GM12891 (cell line): ENCODE measurements at regions not wholly inside any gene's neighbourhood (a gene's known extent, or its start where the extent isn't known, plus 50 kb on each side); places are given as distances from the start of the nearest gene placed in this dataset.

Experiments
- DNase-seq: peaks from one replicate; pipeline ENCODE4 v3.0.0; 2011; ENCODE audit warnings: low spot score; ENCODE audit not compliant: insufficient read length
- FAIRE-seq: peaks from 2 replicates; lab custom pipeline; 2011; peaks lifted over from hg19 to GRCh38; lab: Jason Lieb, UNC
- PAX5 ChIP-seq: IDR thresholded peaks from 2 replicates; pipeline ENCODE4 v1.6.1; 2011; ENCODE audit warnings: low read length, moderate library complexity, mild to moderate bottlenecking; ENCODE audit not compliant: insufficient read depth, severe bottlenecking
- POLR2A ChIP-seq: IDR thresholded peaks from 2 replicates; pipeline ENCODE4 v1.6.1; 2011; ENCODE audit warnings: low read depth, low read length, control low read depth
- POLR2AphosphoS5 ChIP-seq: IDR thresholded peaks from 2 replicates; pipeline ENCODE4 v1.6.1; 2011; ENCODE audit warnings: low read depth, low read length, control low read depth
- POU2F2 ChIP-seq: IDR thresholded peaks from 2 replicates; pipeline ENCODE4 v1.6.1; 2011; ENCODE audit warnings: low read depth, mild to moderate bottlenecking, control low read depth, low read length, moderate library complexity
- SPI1 ChIP-seq: IDR thresholded peaks from 2 replicates; pipeline ENCODE4 v1.6.1; 2011; ENCODE audit warnings: low read depth, low read length, control low read depth
- TAF1 ChIP-seq: IDR thresholded peaks from 2 replicates; pipeline ENCODE4 v1.6.1; 2011; ENCODE audit warnings: low read depth, low read length, control low read depth

DNA sequence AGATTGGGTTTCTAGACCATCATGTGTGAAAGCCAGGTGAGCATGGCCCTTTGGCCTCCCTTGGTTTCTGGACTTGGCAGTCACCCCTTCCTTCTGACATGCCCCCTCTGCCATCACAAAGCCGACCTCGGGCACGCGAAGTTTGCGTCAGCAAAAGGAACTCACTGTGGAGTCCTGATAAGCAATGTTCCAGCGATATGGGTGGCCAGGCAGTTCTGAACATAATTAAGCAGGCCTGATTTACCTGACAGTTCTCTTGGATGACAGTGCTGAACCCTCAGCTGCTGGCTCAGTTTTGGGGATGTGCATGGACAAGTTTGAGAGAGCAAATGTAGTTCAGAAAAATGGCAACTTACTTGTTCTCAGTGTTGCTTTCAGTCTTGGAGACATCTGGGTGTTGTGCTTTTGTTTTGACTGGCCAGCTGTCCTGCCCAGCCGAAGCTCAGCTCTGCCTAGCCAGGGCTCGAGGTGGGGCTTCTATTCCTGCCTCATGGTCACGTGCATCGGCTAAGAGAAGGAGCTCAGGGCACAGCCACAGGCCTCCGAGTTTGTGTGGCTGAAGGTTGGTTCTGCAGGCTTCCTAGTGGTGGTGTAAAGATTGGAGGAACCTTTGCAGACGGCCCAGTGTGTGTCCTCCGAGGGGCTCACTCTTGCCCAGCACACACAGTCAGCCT is 78.3 kb downstream of the CLDN34 start:
- TF ChIP-seq PAX5 (no peak), TAF1 (no peak), POLR2A (no peak), POU2F2 (no peak), SPI1 (no peak), POLR2AphosphoS5 (no peak)
- no peak for FAIRE-seq
- no peak for DNase-seq

DNA sequence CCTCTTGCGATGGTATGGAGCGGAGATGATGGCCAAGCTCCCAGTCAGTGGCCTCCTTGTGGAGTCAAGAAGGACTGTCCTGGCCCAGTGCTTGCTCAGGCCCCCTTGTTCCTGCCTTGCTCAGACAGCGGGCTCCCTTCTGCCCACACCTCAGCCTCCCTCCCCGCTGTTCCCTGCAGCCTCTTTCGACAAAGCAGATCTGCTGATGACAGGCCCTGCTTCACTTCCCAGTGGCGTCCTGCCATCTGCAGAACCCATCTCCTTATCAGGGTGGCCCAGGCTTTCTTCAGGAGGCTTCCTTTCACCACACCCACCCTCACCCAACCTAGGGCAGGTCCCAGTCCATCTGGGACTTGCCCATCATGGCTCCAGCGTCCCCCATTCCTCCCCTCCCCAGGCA is 80.0 kb downstream of the CLDN34 start:
- TF ChIP-seq SPI1 (no peak), TAF1 (no peak), PAX5 (no peak), POLR2A (no peak), POU2F2 (no peak), POLR2AphosphoS5 (no peak)
- no peak for FAIRE-seq
- no peak for DNase-seq

DNA sequence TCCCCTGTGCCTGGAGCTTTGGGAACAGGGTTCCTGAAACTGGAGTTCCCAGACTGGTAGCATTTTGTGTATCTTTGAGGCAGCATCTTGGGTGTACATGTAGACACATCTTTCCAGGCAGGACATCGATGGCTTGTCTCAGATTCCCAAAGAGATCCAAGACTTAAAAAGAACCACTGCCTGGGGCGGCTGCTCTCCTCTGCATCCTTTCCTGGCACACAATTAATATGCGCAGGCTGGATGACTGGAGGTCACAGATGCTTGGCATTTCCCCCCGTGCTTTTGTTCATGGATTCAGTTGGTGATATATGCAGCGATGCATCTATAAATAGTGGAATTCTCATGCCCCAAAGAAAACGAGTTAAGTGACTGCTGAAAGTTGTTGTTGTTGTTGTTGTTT is 80.5 kb downstream of the CLDN34 start:
- TF ChIP-seq POU2F2 (no peak), POLR2A (no peak), PAX5 (no peak), SPI1 (no peak), TAF1 (no peak), POLR2AphosphoS5 (no peak)
- FAIRE-seq: no peak
- no peak for DNase-seq

DNA sequence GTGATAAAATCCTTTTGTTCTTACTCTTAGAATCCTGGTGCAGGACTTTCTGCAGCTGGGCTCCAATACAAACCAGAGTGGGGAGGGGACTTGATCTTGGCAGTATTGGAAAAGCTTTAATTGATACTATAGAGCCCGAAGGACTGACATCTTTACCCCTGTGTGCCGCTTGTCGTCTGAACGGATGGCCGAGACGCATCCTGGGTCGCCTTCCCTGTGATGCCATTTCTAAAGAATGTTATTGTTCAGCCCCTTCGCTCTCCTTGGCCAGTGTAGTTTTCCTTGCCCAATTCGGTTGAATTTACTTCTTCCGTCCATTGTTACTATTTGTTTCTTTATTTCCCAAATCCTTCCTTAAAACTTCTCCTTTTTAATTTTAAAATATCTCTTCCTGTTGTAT is 80.9 kb downstream of the CLDN34 start:
- FAIRE-seq (no peak), DNase-seq (no peak)
- TF ChIP-seq TAF1: no peak
- no peak for TF ChIP-seq POLR2AphosphoS5
- TF ChIP-seq PAX5: no peak
- TF ChIP-seq POU2F2: no peak
- no peak for TF ChIP-seq SPI1
- no peak for TF ChIP-seq POLR2A

DNA sequence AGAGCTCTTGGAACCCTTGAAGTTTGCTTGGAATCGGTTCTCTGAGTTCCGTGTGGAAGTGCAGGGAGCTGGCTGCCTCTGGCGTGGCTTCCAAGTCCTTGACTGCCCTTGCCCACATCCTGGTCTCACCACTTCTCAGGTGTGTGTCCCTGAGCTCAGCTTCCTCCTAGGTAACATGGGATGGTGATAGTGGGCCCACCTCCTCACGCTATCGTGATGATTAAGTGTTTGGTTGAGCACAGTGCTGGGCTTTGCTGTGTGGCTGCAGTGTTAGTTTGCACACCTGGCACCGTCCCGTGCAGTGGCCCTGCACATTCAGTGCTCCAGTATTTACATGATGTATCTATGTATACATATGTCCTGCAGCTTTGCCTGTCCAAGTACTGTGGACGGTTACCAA is 81.5 kb downstream of the CLDN34 start:
- TF ChIP-seq POLR2A (no peak), TAF1 (no peak)

DNA sequence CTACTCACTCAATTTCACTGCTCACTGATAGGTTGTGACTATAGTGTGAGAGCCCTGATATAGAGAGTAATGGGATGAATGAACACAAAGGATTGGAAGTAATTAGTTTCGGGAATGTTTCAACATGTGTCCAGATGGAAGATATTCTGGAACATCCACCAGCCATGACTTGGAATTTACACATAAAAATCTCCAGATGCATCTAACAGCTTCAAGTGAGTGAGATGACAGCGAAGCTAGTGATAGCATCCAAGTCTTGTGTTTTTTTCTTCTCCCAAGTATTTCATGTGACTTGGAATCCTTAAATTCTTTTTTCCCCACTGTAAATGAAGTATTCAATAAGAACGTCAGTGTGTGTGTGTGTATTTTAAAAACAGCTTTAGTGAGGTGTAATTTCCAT is 82.1 kb downstream of the CLDN34 start:
- FAIRE-seq: no peak
- TF ChIP-seq PAX5 (no peak), POU2F2 (no peak), TAF1 (no peak), POLR2A (no peak), SPI1 (no peak), POLR2AphosphoS5 (no peak)
- no peak for DNase-seq

More for the DNA sequence above, 81.5 kb downstream of the CLDN34 start:
- DNase-seq: no peak
- FAIRE-seq: no peak

DNA sequence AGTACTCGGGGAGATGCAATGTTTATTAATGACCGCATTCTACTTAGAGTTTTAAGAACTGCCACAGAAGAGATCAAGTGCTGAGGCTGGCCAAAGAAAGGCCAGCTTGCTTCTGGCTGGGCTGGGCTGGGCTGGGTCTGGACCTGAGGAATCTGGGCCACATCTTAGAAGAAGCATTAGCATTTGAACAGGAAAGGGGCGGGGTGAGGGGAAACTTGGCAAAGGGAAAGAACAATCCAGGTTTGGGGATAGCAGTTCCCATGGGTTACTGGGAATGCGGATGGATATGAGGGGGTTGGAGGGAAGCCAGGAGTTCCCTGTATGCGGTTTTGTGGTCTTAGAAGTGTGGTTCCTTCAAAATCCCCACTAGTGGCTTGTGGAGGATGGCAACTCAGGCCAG is 83.3 kb downstream of the CLDN34 start:
- DNase-seq: no peak
- no peak for FAIRE-seq
- TF ChIP-seq TAF1 (no peak), POLR2A (no peak), POU2F2 (no peak), POLR2AphosphoS5 (no peak), PAX5 (no peak), SPI1 (no peak)

DNA sequence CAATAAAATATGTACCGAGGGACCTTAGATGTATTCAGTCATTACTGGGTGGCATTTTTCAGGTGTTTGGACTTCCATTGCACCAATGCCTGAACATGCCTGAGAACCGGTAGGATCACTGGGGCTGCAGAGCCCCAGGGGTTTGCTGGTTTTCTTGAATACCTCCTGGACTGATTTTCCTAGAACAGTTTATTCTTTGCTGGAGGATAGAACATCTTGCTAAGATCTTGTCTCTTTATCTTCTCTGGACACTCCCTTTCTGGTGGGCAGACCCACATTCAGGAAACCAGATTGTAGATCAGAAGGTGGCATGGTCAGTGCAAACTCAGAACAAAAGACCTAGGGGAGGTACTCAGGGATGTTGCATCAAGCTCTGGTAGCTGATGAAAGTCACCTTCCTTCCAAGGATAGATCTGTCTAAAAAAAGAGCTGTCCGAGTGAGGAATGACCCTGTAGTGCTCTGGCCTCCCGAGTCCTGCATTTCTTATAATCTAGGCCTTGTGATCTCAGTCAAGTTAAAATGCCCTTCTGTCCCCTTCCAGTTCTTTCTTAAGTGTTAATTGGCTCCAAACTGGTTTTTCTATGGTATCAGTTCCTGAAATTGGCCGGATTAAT is 84.8 kb downstream of the CLDN34 start:
- no peak for DNase-seq
- no peak for FAIRE-seq
- TF ChIP-seq TAF1 (no peak), POLR2A (no peak), POLR2AphosphoS5 (no peak), SPI1 (0 out of 2 replicates have a peak, but pooled peaks have one; percentile 16)

DNA sequence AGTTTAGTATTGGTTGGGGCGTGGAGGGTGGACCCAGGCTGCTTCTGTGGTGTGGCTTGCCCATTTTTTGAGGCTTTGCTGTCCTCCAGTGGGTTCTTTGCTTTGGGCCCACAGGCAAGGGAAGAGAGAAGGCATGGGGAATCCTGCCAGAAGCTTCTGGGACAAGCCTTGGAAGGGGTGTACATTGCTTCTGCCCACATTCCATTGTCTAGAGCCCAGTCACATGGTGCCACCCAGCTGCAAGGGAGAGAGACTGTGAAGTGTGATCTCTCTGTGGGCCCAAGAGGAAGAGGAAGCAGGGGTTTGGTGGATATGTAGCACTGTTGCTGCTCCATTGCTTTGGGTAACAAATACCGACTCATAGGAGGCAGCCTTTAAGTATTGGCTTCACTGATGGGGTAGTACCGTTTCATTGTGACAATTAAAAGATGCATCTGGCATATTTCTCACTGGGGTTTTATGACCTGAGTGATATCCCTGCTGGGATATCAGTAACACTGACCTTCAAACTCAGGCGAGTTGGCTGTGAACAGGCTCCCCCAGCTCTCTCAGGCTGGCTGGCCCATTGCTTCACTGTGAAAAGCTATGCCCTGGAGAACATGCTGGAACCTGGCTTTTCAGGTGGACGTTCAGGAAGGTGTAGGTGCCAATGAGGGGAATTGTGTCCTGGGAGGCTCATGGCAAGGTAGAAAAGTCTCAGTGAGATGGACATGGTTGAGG is 85.9 kb downstream of the CLDN34 start:
- no peak for FAIRE-seq
- no peak for DNase-seq
- TF ChIP-seq POU2F2: no peak
- no peak for TF ChIP-seq TAF1
- no peak for TF ChIP-seq PAX5
- TF ChIP-seq POLR2AphosphoS5: no peak
- TF ChIP-seq SPI1: no peak
- TF ChIP-seq POLR2A: no peak
